ENCODE measurements at regions not wholly inside any gene's neighbourhood (a gene's known extent, or its start where the extent isn't known, plus 50 kb on each side); places are given as distances from the start of the nearest gene placed in this dataset.

GRCh38 chr9:87277346-87277745 is 220.3 kb upstream of the DAPK1 start:
- POLR2A ChIA-PET (ENCODE audit: unreplicated experiment): no interaction called here
- Histone ChIP-seq H3K4me1 (replicated peaks; ENCODE audit: insufficient read depth) (no peaks in the 10 kb centered on the region), H2AFZ (no peak overlapping the region), H3K9me3 (ENCODE audit: insufficient read depth, low read depth) (no peaks in the 10 kb centered on the region), H3K36me3 (ENCODE audit: low read depth) (no peaks in the 10 kb centered on the region), H4K20me1 (ENCODE audit: insufficient read depth) (no peaks in the 10 kb centered on the region), H3K79me2 (ENCODE audit: low read depth) (no peaks in the 10 kb centered on the region), H3K27me3 (ENCODE audit: insufficient read depth, low read depth) (no peaks in the 10 kb centered on the region), H3K4me3 (no peak overlapping the region), H3K9me2 (ENCODE audit: insufficient read depth) (no peaks in the 10 kb centered on the region), H3K4me2 (no peak overlapping the region), H3K27ac (no peak overlapping the region), H3F3A (ENCODE audit: insufficient read depth, low read depth) (no peaks in the 10 kb centered on the region)
- CTCF ChIA-PET: interaction anchor here (0.6 kb wide), 1 partner anchor 401 kb away, joined by 17 read pairs; no protein-coding TSS in a partner anchor
- intact Hi-C loops (cut with micrococcal nuclease; ENCODE audit: unreplicated experiment): no loop called here
- no peak for DNase-seq
- no TSS peak for BruUV-seq (replicated peaks)
- no peak for TF ChIP-seq CTCF (conservative IDR thresholded peaks at IDR 0.05)
- TF ChIP-seq EZH2 (IDR thresholded peaks at IDR 0.05; ENCODE audit: low read depth): no peak

GRCh38 chr9:87278971-87279733 is 218.5 kb upstream of the DAPK1 start:
- Histone ChIP-seq H3K9me2 (ENCODE audit: insufficient read depth) (no peaks in the 10 kb centered on the region), H3K36me3 (ENCODE audit: low read depth) (no peaks in the 10 kb centered on the region), H3K9me3 (ENCODE audit: insufficient read depth, low read depth) (no peaks in the 10 kb centered on the region), H3K79me2 (ENCODE audit: low read depth) (no peaks in the 10 kb centered on the region), H3K4me1 (replicated peaks; ENCODE audit: insufficient read depth) (no peaks in the 10 kb centered on the region), H3K4me3 (no peak overlapping the region), H3F3A (ENCODE audit: insufficient read depth, low read depth) (no peaks in the 10 kb centered on the region), H3K4me2 (no peak overlapping the region), H4K20me1 (ENCODE audit: insufficient read depth) (no peaks in the 10 kb centered on the region), H3K27me3 (ENCODE audit: insufficient read depth, low read depth) (no peaks in the 10 kb centered on the region), H2AFZ (no peak overlapping the region), H3K27ac (no peak overlapping the region)
- ChIA-PET POLR2A (ENCODE audit: unreplicated experiment) (no interaction called here), CTCF (no interaction called here)
- intact Hi-C loops (cut with micrococcal nuclease; ENCODE audit: unreplicated experiment): no loop called here
- no peak for DNase-seq
- no TSS peak for BruUV-seq (replicated peaks)
- no peak for TF ChIP-seq CTCF (conservative IDR thresholded peaks at IDR 0.05)
- no peak for TF ChIP-seq EZH2 (IDR thresholded peaks at IDR 0.05; ENCODE audit: low read depth)

GRCh38 chr9:87280421-87280820 is 217.2 kb upstream of the DAPK1 start:
- H3K27ac ChIP-seq: no peak overlapping the region
- H3K4me3 ChIP-seq: no peak overlapping the region
- TF ChIP-seq CTCF (conservative IDR thresholded peaks at IDR 0.05) (no peak), EZH2 (IDR thresholded peaks at IDR 0.05; ENCODE audit: low read depth) (no peak)
- H2AFZ ChIP-seq: no peak overlapping the region
- no peaks in the 10 kb centered on the region for H4K20me1 ChIP-seq (ENCODE audit: insufficient read depth)
- CTCF ChIA-PET: no interaction called here
- BruUV-seq (replicated peaks): no TSS peak
- no peaks in the 10 kb centered on the region for H3K79me2 ChIP-seq (ENCODE audit: low read depth)
- 0 out of 2 replicates have a peak, but pooled peaks cover 3% of the 10 kb centered on the region for H3K4me1 ChIP-seq (replicated peaks; ENCODE audit: insufficient read depth)
- no peaks in the 10 kb centered on the region for H3K36me3 ChIP-seq (ENCODE audit: low read depth)
- H3K9me3 ChIP-seq (ENCODE audit: insufficient read depth, low read depth): no peaks in the 10 kb centered on the region
- H3K4me2 ChIP-seq: no peak overlapping the region
- H3K9me2 ChIP-seq (ENCODE audit: insufficient read depth): no peaks in the 10 kb centered on the region
- intact Hi-C loops (cut with micrococcal nuclease; ENCODE audit: unreplicated experiment): no loop called here
- no peaks in the 10 kb centered on the region for H3K27me3 ChIP-seq (ENCODE audit: insufficient read depth, low read depth)
- H3F3A ChIP-seq (ENCODE audit: insufficient read depth, low read depth): no peaks in the 10 kb centered on the region
- DNase-seq: no peak
- POLR2A ChIA-PET (ENCODE audit: unreplicated experiment): no interaction called here
